ENCODE measurements at regions not wholly inside any gene's neighbourhood (a gene's known extent, or its start where the extent isn't known, plus 50 kb on each side); places are given as distances from the start of the nearest gene placed in this dataset.
A peak's percentile ranks its signal among the peaks of the same experiment; 100 is the strongest.
"Not testable (repeated sequence)": the region's sequence is repeated elsewhere in the genome, so short reads cannot be mapped to it uniquely, and the experiment has no call there.

DNA sequence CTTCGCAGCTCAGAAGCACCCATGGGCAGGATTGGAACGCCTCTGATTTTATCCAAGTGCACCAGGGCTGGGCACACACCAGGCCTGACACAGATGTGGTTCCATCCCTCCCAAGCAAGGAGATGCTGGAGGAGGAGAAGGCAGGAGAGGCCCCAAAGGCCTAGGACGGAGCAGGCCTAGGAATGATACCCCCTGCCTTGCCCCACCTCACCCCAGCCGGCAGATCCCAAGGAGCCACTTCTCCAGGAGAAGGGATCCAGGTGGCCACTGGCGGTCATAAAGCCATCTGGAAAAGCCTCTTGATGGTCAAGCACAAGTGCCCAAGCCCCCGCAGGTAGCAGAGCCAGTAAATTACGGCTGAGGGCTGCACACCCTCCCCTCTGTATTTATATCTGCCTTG, 211.8 kb downstream of the TBC1D2B start:
- peaks cover 0 to 23% of the 10 kb centered on the region in 2 donors for H3K4me1 ChIP-seq
- H3K9me3 ChIP-seq, result no peaks in the 10 kb centered on the region
- no peaks in the 10 kb centered on the region for H3K36me3 ChIP-seq
- H3K27me3 ChIP-seq, result no peaks in the 10 kb centered on the region
- DNase-seq, result no peak
- no peak overlapping the region for H3K4me3 ChIP-seq (replicated peaks in 1 of 3)
- no peak overlapping the region for H3K27ac ChIP-seq
- intact Hi-C loops (cut with DNase I), result no loop called here
- WGBS, 2 donors, result 80 to 86% methylated on average over 6 to 7 of the region's 7 CpGs
- TF ChIP-seq CTCF (IDR thresholded peaks at IDR 0.05) (no peak), POLR2A (IDR thresholded peaks at IDR 0.05) (no peak)

DNA sequence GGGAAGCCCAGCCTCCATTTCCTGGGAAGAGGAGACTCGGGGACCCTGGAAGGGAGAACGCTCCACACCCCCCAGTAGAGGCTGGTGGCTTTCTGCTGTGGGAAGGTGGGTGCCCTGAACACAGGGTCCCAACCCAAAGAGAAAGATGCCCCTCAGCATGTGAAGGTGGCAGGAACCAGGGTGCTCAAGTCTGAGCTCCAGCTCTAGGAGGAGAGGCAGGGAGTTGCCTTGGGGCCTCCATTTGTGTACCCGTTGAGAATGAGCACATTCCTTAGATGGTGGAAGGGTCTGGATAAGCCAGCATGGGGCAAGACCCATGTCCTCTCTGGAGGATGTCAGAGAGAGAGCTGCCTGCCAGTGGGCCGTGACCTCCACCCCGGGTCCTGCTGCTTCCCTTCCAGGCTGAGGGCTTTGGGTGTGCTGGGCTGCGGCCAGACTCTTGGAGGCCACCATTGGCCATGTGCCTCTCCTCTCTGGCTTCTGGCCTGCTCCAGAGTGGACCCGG, 212.4 kb downstream of the TBC1D2B start:
- TF ChIP-seq CTCF (IDR thresholded peaks at IDR 0.05) (no peak), POLR2A (IDR thresholded peaks at IDR 0.05) (no peak)
- Histone ChIP-seq H3K9me3 (no peaks in the 10 kb centered on the region), H3K27ac (peak overlapping the region in 1 of 3 donors; percentile 45), H3K27me3 (no peaks in the 10 kb centered on the region), H3K4me3 (replicated peaks in 1 of 3) (no peak overlapping the region), H3K36me3 (no peaks in the 10 kb centered on the region), H3K4me1 (peaks cover 0 to 21% of the 10 kb centered on the region in 2 donors)
- 33 to 51% methylated on average over 3 to 4 of the region's 7 CpGs for WGBS, 2 donors
- intact Hi-C loops (cut with DNase I), result no loop called here
- DNase-seq, result no peak

DNA sequence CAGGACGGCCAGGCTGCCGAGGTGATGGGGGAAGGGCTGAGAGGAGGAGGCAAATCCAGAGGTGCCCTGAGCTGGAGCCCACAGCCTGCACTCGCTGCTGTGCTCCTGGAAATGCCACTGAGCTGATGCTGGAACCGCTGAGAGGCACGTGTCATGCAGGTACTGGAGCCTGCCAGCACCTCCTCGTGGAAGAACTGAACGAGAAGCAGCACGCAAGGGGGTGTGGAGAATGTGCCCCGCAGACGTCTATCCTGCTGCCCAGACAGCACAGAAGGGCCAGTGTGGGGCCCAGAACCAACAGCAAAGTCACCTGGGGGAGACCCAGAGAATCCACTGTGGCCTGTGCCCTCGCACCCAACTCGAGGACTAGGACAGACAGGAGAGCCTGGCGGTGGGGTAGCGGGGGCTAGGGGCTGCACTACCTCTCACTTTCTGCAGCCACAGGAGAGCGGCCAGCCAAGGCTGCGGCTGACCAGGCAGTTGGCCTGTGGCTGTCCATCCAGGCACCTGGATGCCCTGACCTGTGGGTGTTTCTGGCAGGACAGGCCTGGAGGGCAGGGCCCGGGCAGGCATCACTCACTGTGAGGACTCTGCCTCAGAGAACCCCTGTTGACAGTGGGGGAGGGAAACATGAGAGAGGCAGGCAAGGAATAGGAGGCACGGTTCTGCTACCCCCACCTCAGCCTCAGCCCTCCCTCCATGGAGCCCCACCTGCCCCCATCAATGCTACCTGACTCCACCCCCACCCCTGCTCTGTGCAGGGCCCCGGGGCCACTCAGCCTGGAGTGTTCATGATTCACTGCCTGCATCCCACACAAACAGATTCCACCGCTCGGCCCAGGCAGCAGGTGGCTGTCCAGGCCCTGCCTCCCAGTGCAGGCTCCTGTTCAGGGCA, 213.1 kb downstream of the TBC1D2B start:
- H3K27me3 ChIP-seq, result no peaks in the 10 kb centered on the region
- WGBS, 2 donors, result 36 to 54% methylated on average over 9 to 12 of the region's 21 CpGs
- DNase-seq, result peak; percentile 65 to 77
- H3K36me3 ChIP-seq, result no peaks in the 10 kb centered on the region
- no peak overlapping the region for H3K4me3 ChIP-seq (replicated peaks in 1 of 3)
- H3K4me1 ChIP-seq, result peaks cover 0 to 19% of the 10 kb centered on the region in 2 donors
- H3K9me3 ChIP-seq, result no peaks in the 10 kb centered on the region
- H3K27ac ChIP-seq, result peak overlapping the region in 1 of 3 donors; percentile 45
- intact Hi-C loops (cut with DNase I), result no loop called here
- peak in 1 of 6 experiments; percentile 4 for TF ChIP-seq CTCF (IDR thresholded peaks at IDR 0.05)
- no peak for TF ChIP-seq POLR2A (IDR thresholded peaks at IDR 0.05)

- H3K27ac ChIP-seq, result no peak overlapping the region
- no peaks in the 10 kb centered on the region for H3K36me3 ChIP-seq
- no peaks in the 10 kb centered on the region for H3K27me3 ChIP-seq
- DNase-seq, result no peak
- intact Hi-C loops (cut with DNase I), result no loop called here
- no peak overlapping the region for H3K4me3 ChIP-seq (replicated peaks in 1 of 3)
- 78 to 83% methylated on average over 8 to 12 of the region's 12 CpGs for WGBS, 2 donors
- H3K4me1 ChIP-seq, result peaks cover 0 to 23% of the 10 kb centered on the region in 2 donors
- H3K9me3 ChIP-seq, result no peaks in the 10 kb centered on the region
- TF ChIP-seq CTCF (IDR thresholded peaks at IDR 0.05) (no peak), POLR2A (IDR thresholded peaks at IDR 0.05) (no peak)
Measured at GRCh38 chr15:77863491-77864105, 213.9 kb downstream of the TBC1D2B start.

DNA sequence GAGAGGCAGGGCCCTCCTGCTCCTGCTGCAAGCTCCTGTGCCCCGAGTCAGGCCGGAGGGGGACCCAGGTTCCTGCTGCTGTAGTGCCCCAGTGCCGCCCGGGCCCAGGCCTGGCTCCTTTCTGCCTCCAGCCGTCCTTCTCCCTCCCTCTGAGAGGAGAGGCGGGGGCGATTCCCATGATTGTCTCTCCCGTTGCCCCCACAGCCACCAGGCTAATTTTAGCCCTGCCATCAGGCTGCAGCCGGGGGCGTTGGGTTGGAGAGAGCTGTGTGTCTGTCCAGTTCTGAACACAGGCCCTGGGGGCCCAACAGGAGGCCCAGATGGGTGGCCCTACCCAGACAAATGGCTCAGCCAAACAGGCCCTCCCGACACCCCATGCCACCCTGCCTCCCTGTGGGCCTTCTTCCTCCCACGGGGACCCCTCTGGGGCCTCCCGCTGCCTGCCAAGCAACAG, 214.8 kb downstream of the TBC1D2B start:
- H3K27me3 ChIP-seq, result no peaks in the 10 kb centered on the region
- no peaks in the 10 kb centered on the region for H3K9me3 ChIP-seq
- H3K27ac ChIP-seq, result no peak overlapping the region
- DNase-seq, result no peak
- H3K4me3 ChIP-seq (replicated peaks in 1 of 3), result no peak overlapping the region
- intact Hi-C loops (cut with DNase I), result no loop called here
- no peaks in the 10 kb centered on the region for H3K36me3 ChIP-seq
- TF ChIP-seq CTCF (IDR thresholded peaks at IDR 0.05) (no peak), POLR2A (IDR thresholded peaks at IDR 0.05) (no peak)
- H3K4me1 ChIP-seq, result peaks cover 0 to 24% of the 10 kb centered on the region in 2 donors
- WGBS, 2 donors, result 76 to 83% methylated on average over 2 to 7 of the region's 13 CpGs

GRCh38 chr15:77861997-77862635, 215.4 kb downstream of the TBC1D2B start:
- H3K27me3 ChIP-seq; H3K9me3 ChIP-seq; H3K36me3 ChIP-seq; intact Hi-C loops (cut with DNase I); DNase-seq; H3K27ac ChIP-seq; H3K4me3 ChIP-seq (replicated peaks in 1 of 3): not testable (repeated sequence)
- 77 to 87% methylated on average over 9 of the region's 10 CpGs for WGBS, 2 donors
- peaks cover 0 to 24% of the 10 kb centered on the region in 2 donors for H3K4me1 ChIP-seq

Measured in thyroid gland (tissue), 4 donors.